ENCODE measurements at regions not wholly inside any gene's neighbourhood (a gene's known extent, or its start where the extent isn't known, plus 50 kb on each side); places are given as distances from the start of the nearest gene placed in this dataset.
"Not testable (repeated sequence)": the region's sequence is repeated elsewhere in the genome, so short reads cannot be mapped to it uniquely, and the experiment has no call there.

GRCh38 chr5:82466986-82467561, 188.9 kb upstream of the RPS23 start:
- DNase-seq, result no peak

- DNase-seq, result no peak
Measured at GRCh38 chr5:82465235-82465634, 187.1 kb upstream of the RPS23 start.

- no peak for DNase-seq
Measured at GRCh38 chr5:82459626-82460025, 181.5 kb upstream of the RPS23 start.

- DNase-seq, result not testable (repeated sequence)
Measured at GRCh38 chr5:82455317-82455716, 177.2 kb upstream of the RPS23 start.

- DNase-seq, result no peak
Measured at GRCh38 chr5:82448374-82448773, 170.2 kb upstream of the RPS23 start.

- no peak for DNase-seq
Measured at GRCh38 chr5:82447913-82448312, 169.8 kb upstream of the RPS23 start.

- no peak for DNase-seq
Measured at GRCh38 chr5:82446809-82447208, 168.7 kb upstream of the RPS23 start.

- DNase-seq, result no peak
Measured at GRCh38 chr5:82445726-82446335, 167.7 kb upstream of the RPS23 start.

- no peak for DNase-seq
Measured at GRCh38 chr5:82439750-82440445, 161.7 kb upstream of the RPS23 start.

GRCh38 chr5:82437565-82437964, 159.4 kb upstream of the RPS23 start:
- DNase-seq, result not testable (repeated sequence)

- DNase-seq, result no peak
Measured at GRCh38 chr5:82436291-82436690, 158.1 kb upstream of the RPS23 start.

- DNase-seq, result not testable (repeated sequence)
Measured at GRCh38 chr5:82434696-82435660, 156.8 kb upstream of the RPS23 start.

- no peak for DNase-seq
Measured at GRCh38 chr5:82426464-82427154, 148.5 kb upstream of the RPS23 start.

GRCh38 chr5:82425591-82425990, 147.4 kb upstream of the RPS23 start:
- DNase-seq, result no peak

- DNase-seq, result no peak
Measured at GRCh38 chr5:82424211-82424610, 146.1 kb upstream of the RPS23 start.

- DNase-seq, result no peak
Measured at GRCh38 chr5:82422751-82423181, 144.6 kb upstream of the RPS23 start.

- no peak for DNase-seq
Measured at GRCh38 chr5:82422001-82422740, 144.0 kb upstream of the RPS23 start.

GRCh38 chr5:82421119-82421518, 143.0 kb upstream of the RPS23 start:
- no peak for DNase-seq

GRCh38 chr5:82420524-82420923, 142.4 kb upstream of the RPS23 start:
- DNase-seq, result not testable (repeated sequence)

- no peak for DNase-seq
Measured at GRCh38 chr5:82419559-82420332, 141.6 kb upstream of the RPS23 start.

GRCh38 chr5:82418608-82418950, 140.4 kb upstream of the RPS23 start:
- no peak for DNase-seq
